Activated CD8-positive, alpha-beta T cell treated with anti-CD3 and anti-CD28 coated beads, Interleukin-2, amount 10 ng/mL, durations not matched to agents 7 days and 5 days (primary cell): ENCODE measurements at regions not wholly inside any gene's neighbourhood (a gene's known extent, or its start where the extent isn't known, plus 50 kb on each side); places are given as distances from the start of the nearest gene placed in this dataset.

Source experiments
- ATAC-seq: fragments of 150-1000 bp; cut with Tn5 transposase; one replicate; pipeline ENCODE4 v1.10.0; 2021; ENCODE audit warnings: moderate library complexity
- CTCF ChIA-PET: fragments of 350-600 bp; sonication (Branson Sonifier 250); formaldehyde crosslinking; loops from one replicate; lab custom pipeline; 2021; ENCODE audit warnings: antibody characterized with exemption; lab: Charles Lee
- POLR2A ChIA-PET: fragments of 350-600 bp; sonication (Branson Sonifier 250); formaldehyde crosslinking; loops from one replicate; lab custom pipeline; 2021; ENCODE audit warnings: antibody characterized with exemption; lab: Charles Lee
- DNase-seq: peaks from one replicate; pipeline ENCODE4 v3.0.0-alpha.2; 2020
- H3K27ac Mint-ChIP-seq: one replicate; pipeline ENCODE4 v1.8.0; 2021; ENCODE audit warnings: mild to moderate bottlenecking, mixed read lengths
- H3K27me3 Mint-ChIP-seq: one replicate; pipeline ENCODE4 v1.8.0; 2021; ENCODE audit warnings: low read depth, mixed read lengths
- H3K36me3 Mint-ChIP-seq: one replicate; pipeline ENCODE4 v1.8.0; 2021; ENCODE audit warnings: low read depth, mixed read lengths
- H3K4me1 Mint-ChIP-seq: one replicate; pipeline ENCODE4 v1.8.0; 2021; ENCODE audit warnings: low read depth, mixed read lengths
- H3K4me3 Mint-ChIP-seq: one replicate; pipeline ENCODE4 v1.8.0; 2021; ENCODE audit warnings: mild to moderate bottlenecking, mixed read lengths
- H3K9me3 Mint-ChIP-seq: one replicate; pipeline ENCODE4 v1.8.0; 2022; ENCODE audit warnings: mixed read lengths; ENCODE audit not compliant: insufficient read depth

GRCh38 chr20:7199861-7200260 is 432.4 kb downstream of the BMP2 start:
- POLR2A ChIA-PET: no interaction called here
- Mint-ChIP-seq H3K27ac (no peak overlapping the region), H3K4me1 (no peaks in the 10 kb centered on the region), H3K4me3 (no peak overlapping the region), H3K36me3 (no peaks in the 10 kb centered on the region), H3K27me3 (no peaks in the 10 kb centered on the region), H3K9me3 (peaks cover 4% of the 10 kb centered on the region)
- DNase-seq (no peak), ATAC-seq (no peak)
- CTCF ChIA-PET: no interaction called here

- no peak overlapping the region for H3K4me3 Mint-ChIP-seq
- no peaks in the 10 kb centered on the region for H3K36me3 Mint-ChIP-seq
- peaks cover 6% of the 10 kb centered on the region for H3K9me3 Mint-ChIP-seq
- ATAC-seq (no peak), DNase-seq (no peak)
- no peaks in the 10 kb centered on the region for H3K4me1 Mint-ChIP-seq
- CTCF ChIA-PET: no interaction called here
- H3K27ac Mint-ChIP-seq: no peak overlapping the region
- POLR2A ChIA-PET: no interaction called here
- H3K27me3 Mint-ChIP-seq: no peaks in the 10 kb centered on the region
Observed at GRCh38 chr20:7207186-7207798, 439.8 kb downstream of the BMP2 start.

GRCh38 chr20:7210910-7211309 is 443.4 kb downstream of the BMP2 start:
- DNase-seq: no peak
- peaks cover 6% of the 10 kb centered on the region for H3K9me3 Mint-ChIP-seq
- no peaks in the 10 kb centered on the region for H3K27me3 Mint-ChIP-seq
- ChIA-PET CTCF (no interaction called here), POLR2A (no interaction called here)
- H3K27ac Mint-ChIP-seq: no peak overlapping the region
- ATAC-seq: no peak
- H3K4me3 Mint-ChIP-seq: no peak overlapping the region
- no peaks in the 10 kb centered on the region for H3K36me3 Mint-ChIP-seq
- H3K4me1 Mint-ChIP-seq: no peaks in the 10 kb centered on the region

GRCh38 chr20:7214081-7214740 is 446.7 kb downstream of the BMP2 start:
- H3K9me3 Mint-ChIP-seq: no peaks in the 10 kb centered on the region
- H3K4me3 Mint-ChIP-seq: no peak overlapping the region
- H3K27ac Mint-ChIP-seq: no peak overlapping the region
- ChIA-PET CTCF (no interaction called here), POLR2A (no interaction called here)
- H3K4me1 Mint-ChIP-seq: no peaks in the 10 kb centered on the region
- no peaks in the 10 kb centered on the region for H3K27me3 Mint-ChIP-seq
- H3K36me3 Mint-ChIP-seq: no peaks in the 10 kb centered on the region
- ATAC-seq (no peak), DNase-seq (no peak)

GRCh38 chr20:7217606-7218005 is 450.1 kb downstream of the BMP2 start:
- ATAC-seq (no peak), DNase-seq (no peak)
- H3K4me3 Mint-ChIP-seq: no peak overlapping the region
- H3K4me1 Mint-ChIP-seq: no peaks in the 10 kb centered on the region
- H3K27me3 Mint-ChIP-seq: no peaks in the 10 kb centered on the region
- no peak overlapping the region for H3K27ac Mint-ChIP-seq
- ChIA-PET CTCF (no interaction called here), POLR2A (no interaction called here)
- H3K9me3 Mint-ChIP-seq: peaks cover 3% of the 10 kb centered on the region
- H3K36me3 Mint-ChIP-seq: no peaks in the 10 kb centered on the region

GRCh38 chr20:7220755-7221154 is 453.3 kb downstream of the BMP2 start:
- ChIA-PET POLR2A (no interaction called here), CTCF (no interaction called here)
- Mint-ChIP-seq H3K36me3 (no peaks in the 10 kb centered on the region), H3K27me3 (no peaks in the 10 kb centered on the region), H3K4me3 (no peak overlapping the region), H3K4me1 (no peaks in the 10 kb centered on the region), H3K27ac (no peak overlapping the region), H3K9me3 (peaks cover 12% of the 10 kb centered on the region)
- ATAC-seq (no peak), DNase-seq (no peak)

- CTCF ChIA-PET: no interaction called here
- POLR2A ChIA-PET: no interaction called here
Observed at GRCh38 chr20:7226156-7226555, 458.7 kb downstream of the BMP2 start.

GRCh38 chr20:7231303-7231702 is 463.8 kb downstream of the BMP2 start:
- DNase-seq: no peak
- CTCF ChIA-PET: no interaction called here

More at GRCh38 chr20:7226156-7226555, 458.7 kb downstream of the BMP2 start:
- ATAC-seq (no peak), DNase-seq (no peak)
- H3K9me3 Mint-ChIP-seq: peaks cover 9% of the 10 kb centered on the region
- H3K27ac Mint-ChIP-seq: no peak overlapping the region
- no peaks in the 10 kb centered on the region for H3K36me3 Mint-ChIP-seq
- no peaks in the 10 kb centered on the region for H3K4me1 Mint-ChIP-seq
- H3K27me3 Mint-ChIP-seq: no peaks in the 10 kb centered on the region
- no peak overlapping the region for H3K4me3 Mint-ChIP-seq

GRCh38 chr20:7232796-7233195 is 465.3 kb downstream of the BMP2 start:
- H3K4me1 Mint-ChIP-seq: no peaks in the 10 kb centered on the region
- no peak overlapping the region for H3K4me3 Mint-ChIP-seq
- POLR2A ChIA-PET: no interaction called here
- ATAC-seq (no peak), DNase-seq (no peak)
- H3K36me3 Mint-ChIP-seq: no peaks in the 10 kb centered on the region
- H3K27me3 Mint-ChIP-seq: no peaks in the 10 kb centered on the region
- CTCF ChIA-PET: no interaction called here
- peaks cover 10% of the 10 kb centered on the region for H3K9me3 Mint-ChIP-seq
- no peak overlapping the region for H3K27ac Mint-ChIP-seq

More at GRCh38 chr20:7231303-7231702, 463.8 kb downstream of the BMP2 start:
- no peaks in the 10 kb centered on the region for H3K36me3 Mint-ChIP-seq
- POLR2A ChIA-PET: no interaction called here
- ATAC-seq: no peak
- no peaks in the 10 kb centered on the region for H3K27me3 Mint-ChIP-seq
- H3K27ac Mint-ChIP-seq: no peak overlapping the region
- H3K4me3 Mint-ChIP-seq: no peak overlapping the region
- peaks cover 6% of the 10 kb centered on the region for H3K9me3 Mint-ChIP-seq
- no peaks in the 10 kb centered on the region for H3K4me1 Mint-ChIP-seq

GRCh38 chr20:7237251-7237650 is 469.8 kb downstream of the BMP2 start:
- Mint-ChIP-seq H3K4me1 (no peaks in the 10 kb centered on the region), H3K9me3 (peaks cover 9% of the 10 kb centered on the region), H3K27me3 (no peaks in the 10 kb centered on the region), H3K27ac (no peak overlapping the region), H3K4me3 (no peak overlapping the region), H3K36me3 (no peaks in the 10 kb centered on the region)
- no peak for ATAC-seq
- ChIA-PET CTCF (no interaction called here), POLR2A (no interaction called here)
- DNase-seq: no peak

- DNase-seq (no peak), ATAC-seq (no peak)
- no peaks in the 10 kb centered on the region for H3K27me3 Mint-ChIP-seq
- ChIA-PET CTCF (no interaction called here), POLR2A (no interaction called here)
- H3K9me3 Mint-ChIP-seq: peaks cover 4% of the 10 kb centered on the region
- no peaks in the 10 kb centered on the region for H3K36me3 Mint-ChIP-seq
- H3K4me3 Mint-ChIP-seq: no peak overlapping the region
- no peak overlapping the region for H3K27ac Mint-ChIP-seq
- H3K4me1 Mint-ChIP-seq: no peaks in the 10 kb centered on the region
Observed at GRCh38 chr20:7240490-7240889, 473.0 kb downstream of the BMP2 start.

- H3K27me3 Mint-ChIP-seq: no peaks in the 10 kb centered on the region
- no peak overlapping the region for H3K4me3 Mint-ChIP-seq
- H3K36me3 Mint-ChIP-seq: no peaks in the 10 kb centered on the region
- H3K27ac Mint-ChIP-seq: no peak overlapping the region
- no peaks in the 10 kb centered on the region for H3K9me3 Mint-ChIP-seq
- ATAC-seq (no peak), DNase-seq (no peak)
- ChIA-PET POLR2A (no interaction called here), CTCF (no interaction called here)
- H3K4me1 Mint-ChIP-seq: no peaks in the 10 kb centered on the region
Observed at GRCh38 chr20:7248281-7249201, 481.1 kb downstream of the BMP2 start.
